ENCODE measurements at regions not wholly inside any gene's neighbourhood (a gene's known extent, or its start where the extent isn't known, plus 50 kb on each side); places are given as distances from the start of the nearest gene placed in this dataset.

- TF ChIP-seq, protein P1, sequence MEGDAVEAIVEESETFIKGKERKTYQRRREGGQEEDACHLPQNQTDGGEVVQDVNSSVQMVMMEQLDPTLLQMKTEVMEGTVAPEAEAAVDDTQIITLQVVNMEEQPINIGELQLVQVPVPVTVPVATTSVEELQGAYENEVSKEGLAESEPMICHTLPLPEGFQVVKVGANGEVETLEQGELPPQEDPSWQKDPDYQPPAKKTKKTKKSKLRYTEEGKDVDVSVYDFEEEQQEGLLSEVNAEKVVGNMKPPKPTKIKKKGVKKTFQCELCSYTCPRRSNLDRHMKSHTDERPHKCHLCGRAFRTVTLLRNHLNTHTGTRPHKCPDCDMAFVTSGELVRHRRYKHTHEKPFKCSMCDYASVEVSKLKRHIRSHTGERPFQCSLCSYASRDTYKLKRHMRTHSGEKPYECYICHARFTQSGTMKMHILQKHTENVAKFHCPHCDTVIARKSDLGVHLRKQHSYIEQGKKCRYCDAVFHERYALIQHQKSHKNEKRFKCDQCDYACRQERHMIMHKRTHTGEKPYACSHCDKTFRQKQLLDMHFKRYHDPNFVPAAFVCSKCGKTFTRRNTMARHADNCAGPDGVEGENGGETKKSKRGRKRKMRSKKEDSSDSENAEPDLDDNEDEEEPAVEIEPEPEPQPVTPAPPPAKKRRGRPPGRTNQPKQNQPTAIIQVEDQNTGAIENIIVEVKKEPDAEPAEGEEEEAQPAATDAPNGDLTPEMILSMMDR (IDR thresholded peaks at IDR 0.05), result no peak
- TF ChIP-seq EP300 (IDR thresholded peaks at IDR 0.05) (no peak), POLR2AphosphoS5 (IDR thresholded peaks at IDR 0.05) (no peak), POLR2A (IDR thresholded peaks at IDR 0.05) (no peak)
Observed at GRCh38 chr3:15875016-15875689, 77.4 kb upstream of the ANKRD28 start.
